SK-N-SH treated with all-trans-retinoic acid at 6 μM for 48 hours (cell line): ENCODE measurements at regions not wholly inside any gene's neighbourhood (a gene's known extent, or its start where the extent isn't known, plus 50 kb on each side); places are given as distances from the start of the nearest gene placed in this dataset.

ENCODE experiments used
- ATAC-seq: fragments of 200-7000 bp; cut with Tn5 transposase; 3 replicates; pipeline ENCODE4 v1.9.1; 2020; ENCODE audit warnings: mild to moderate bottlenecking, moderate library complexity
- ARNTL ChIP-seq: fragments of 450-650 bp; formaldehyde crosslinking; IDR thresholded peaks from 2 replicates; pipeline ENCODE4 v1.5.0; 2020; ENCODE audit warnings: low read depth, mild to moderate bottlenecking, moderate library complexity, borderline replicate concordance
- BACH2 ChIP-seq: fragments of 250-450 bp; sonication (Bioruptor Pico); IDR thresholded peaks from 2 replicates; pipeline ENCODE4 v1.9.0; 2021; ENCODE audit warnings: mild to moderate bottlenecking, borderline replicate concordance
- CSDC2 ChIP-seq: fragments of 250-450 bp; sonication (Bioruptor Pico); IDR thresholded peaks from 2 replicates; pipeline ENCODE4 v1.5.0; 2020; ENCODE audit warnings: mild to moderate bottlenecking, moderate library complexity
- ESRRG ChIP-seq: fragments of 250-450 bp; sonication (Bioruptor Pico); IDR thresholded peaks from 2 replicates; pipeline ENCODE4 v1.6.1; 2021; ENCODE audit warnings: mild to moderate bottlenecking
- GLIS3 ChIP-seq: fragments of 250-450 bp; sonication (Bioruptor Pico); IDR thresholded peaks from 2 replicates; pipeline ENCODE4 v1.5.0; 2020; ENCODE audit warnings: mild to moderate bottlenecking, moderate library complexity
- ISL1 ChIP-seq: fragments of 250-450 bp; sonication (Bioruptor Pico); IDR thresholded peaks from 2 replicates; pipeline ENCODE4 v2.1.2; 2022; ENCODE audit warnings: mild to moderate bottlenecking, moderate library complexity
- OSR1 ChIP-seq: fragments of 250-450 bp; sonication (Bioruptor Pico); IDR thresholded peaks from 2 replicates; pipeline ENCODE4 v1.8.0; 2022; ENCODE audit warnings: moderate library complexity, mild to moderate bottlenecking, inconsistent platforms
- PATZ1 ChIP-seq: fragments of 250-450 bp; sonication (Bioruptor Pico); IDR thresholded peaks from 2 replicates; pipeline ENCODE4 v1.8.0; 2020; ENCODE audit warnings: mild to moderate bottlenecking, moderate library complexity, borderline replicate concordance
- PPARA ChIP-seq: fragments of 250-450 bp; sonication (Bioruptor Pico); IDR thresholded peaks from 2 replicates; pipeline ENCODE4 v1.5.0; 2020; ENCODE audit warnings: mild to moderate bottlenecking, borderline replicate concordance
- RARB ChIP-seq: fragments of 250-450 bp; sonication (Bioruptor Pico); IDR thresholded peaks from 2 replicates; pipeline ENCODE4 v1.8.0; 2021; ENCODE audit warnings: mild to moderate bottlenecking, moderate library complexity
- SNAI2 ChIP-seq: fragments of 250-450 bp; sonication (Bioruptor Pico); IDR thresholded peaks from 2 replicates; pipeline ENCODE4 v1.5.0; 2020; ENCODE audit warnings: mild to moderate bottlenecking, moderate library complexity
- TCF4 ChIP-seq: fragments of 250-450 bp; sonication (Bioruptor Pico); IDR thresholded peaks from 2 replicates; pipeline ENCODE4 v1.8.0; 2021; ENCODE audit warnings: mild to moderate bottlenecking, moderate library complexity, borderline replicate concordance
- TOX ChIP-seq: fragments of 250-450 bp; sonication (Bioruptor Pico); IDR thresholded peaks from 2 replicates; pipeline ENCODE4 v1.8.0; 2021; ENCODE audit warnings: mild to moderate bottlenecking, moderate library complexity, borderline replicate concordance
- TSHZ2 ChIP-seq: fragments of 250-450 bp; sonication (Bioruptor Pico); IDR thresholded peaks from 2 replicates; pipeline ENCODE4 v1.5.0; 2020; ENCODE audit warnings: mild to moderate bottlenecking, moderate library complexity
- ZC3H10 ChIP-seq: fragments of 250-450 bp; sonication (Bioruptor Pico); IDR thresholded peaks from 2 replicates; pipeline ENCODE4 v1.5.1; 2021; ENCODE audit warnings: mild to moderate bottlenecking, moderate library complexity
- ZFP3 ChIP-seq: fragments of 250-450 bp; sonication (Bioruptor Pico); IDR thresholded peaks from 2 replicates; pipeline ENCODE4 v1.5.0; 2020; ENCODE audit warnings: mild to moderate bottlenecking, moderate library complexity
- ZFP30 ChIP-seq: fragments of 450-650 bp; formaldehyde crosslinking; IDR thresholded peaks from 2 replicates; pipeline ENCODE4 v1.5.0; 2022; ENCODE audit warnings: mild to moderate bottlenecking, moderate library complexity
- ZNF565 ChIP-seq: fragments of 450-650 bp; formaldehyde crosslinking; conservative IDR thresholded peaks from 2 replicates; pipeline ENCODE4 v1.5.0; 2020; ENCODE audit warnings: low read depth, mild to moderate bottlenecking, moderate library complexity
- ZNF70 ChIP-seq: fragments of 450-650 bp; formaldehyde crosslinking; IDR thresholded peaks from 2 replicates; pipeline ENCODE4 v1.5.0; 2020; ENCODE audit warnings: mild to moderate bottlenecking, moderate library complexity
- ZNF8 ChIP-seq: fragments of 450-650 bp; formaldehyde crosslinking; IDR thresholded peaks from 2 replicates; pipeline ENCODE4 v1.5.0; 2020; ENCODE audit warnings: mild to moderate bottlenecking, moderate library complexity
- TF ChIP-seq, protein P1 (sequence below): fragments of 250-450 bp; sonication (Bioruptor Pico); IDR thresholded peaks from 2 replicates; pipeline ENCODE4 v1.5.1; 2021; ENCODE audit warnings: mild to moderate bottlenecking, moderate library complexity
- TF ChIP-seq, protein P2 (sequence below): fragments of 250-450 bp; sonication (Bioruptor Pico); IDR thresholded peaks from 2 replicates; pipeline ENCODE4 v1.5.1; 2020; ENCODE audit warnings: low read depth, mild to moderate bottlenecking, moderate library complexity
- TF ChIP-seq, protein P3 (sequence below): fragments of 250-450 bp; sonication (Bioruptor Pico); IDR thresholded peaks from 2 replicates; pipeline ENCODE4 v1.8.0; 2021; ENCODE audit warnings: low read depth, mild to moderate bottlenecking, moderate library complexity, borderline replicate concordance

- ATAC-seq = no peak
- TF ChIP-seq ZC3H10 (CRISPR knock-in tag) = no peak
- TF ChIP-seq ZNF565 (CRISPR knock-in tag) = no peak
- no peak for TF ChIP-seq ESRRG (CRISPR knock-in tag)
- TF ChIP-seq, protein P1, sequence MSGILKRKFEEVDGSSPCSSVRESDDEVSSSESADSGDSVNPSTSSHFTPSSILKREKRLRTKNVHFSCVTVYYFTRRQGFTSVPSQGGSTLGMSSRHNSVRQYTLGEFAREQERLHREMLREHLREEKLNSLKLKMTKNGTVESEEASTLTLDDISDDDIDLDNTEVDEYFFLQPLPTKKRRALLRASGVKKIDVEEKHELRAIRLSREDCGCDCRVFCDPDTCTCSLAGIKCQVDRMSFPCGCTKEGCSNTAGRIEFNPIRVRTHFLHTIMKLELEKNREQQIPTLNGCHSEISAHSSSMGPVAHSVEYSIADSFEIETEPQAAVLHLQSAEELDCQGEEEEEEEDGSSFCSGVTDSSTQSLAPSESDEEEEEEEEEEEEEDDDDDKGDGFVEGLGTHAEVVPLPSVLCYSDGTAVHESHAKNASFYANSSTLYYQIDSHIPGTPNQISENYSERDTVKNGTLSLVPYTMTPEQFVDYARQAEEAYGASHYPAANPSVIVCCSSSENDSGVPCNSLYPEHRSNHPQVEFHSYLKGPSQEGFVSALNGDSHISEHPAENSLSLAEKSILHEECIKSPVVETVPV (CRISPR knock-in tag) = no peak
- no peak for TF ChIP-seq SNAI2 (CRISPR knock-in tag)
- no peak for TF ChIP-seq PATZ1 (CRISPR knock-in tag)
- TF ChIP-seq, protein P2, sequence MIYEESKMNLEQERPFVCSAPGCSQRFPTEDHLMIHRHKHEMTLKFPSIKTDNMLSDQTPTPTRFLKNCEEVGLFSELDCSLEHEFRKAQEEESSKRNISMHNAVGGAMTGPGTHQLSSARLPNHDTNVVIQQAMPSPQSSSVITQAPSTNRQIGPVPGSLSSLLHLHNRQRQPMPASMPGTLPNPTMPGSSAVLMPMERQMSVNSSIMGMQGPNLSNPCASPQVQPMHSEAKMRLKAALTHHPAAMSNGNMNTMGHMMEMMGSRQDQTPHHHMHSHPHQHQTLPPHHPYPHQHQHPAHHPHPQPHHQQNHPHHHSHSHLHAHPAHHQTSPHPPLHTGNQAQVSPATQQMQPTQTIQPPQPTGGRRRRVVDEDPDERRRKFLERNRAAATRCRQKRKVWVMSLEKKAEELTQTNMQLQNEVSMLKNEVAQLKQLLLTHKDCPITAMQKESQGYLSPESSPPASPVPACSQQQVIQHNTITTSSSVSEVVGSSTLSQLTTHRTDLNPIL (CRISPR knock-in tag) = no peak
- no peak for TF ChIP-seq BACH2 (CRISPR knock-in tag)
- TF ChIP-seq ISL1 (CRISPR knock-in tag) = no peak
- TF ChIP-seq ZFP3 (CRISPR knock-in tag) = no peak
- TF ChIP-seq, protein P3, sequence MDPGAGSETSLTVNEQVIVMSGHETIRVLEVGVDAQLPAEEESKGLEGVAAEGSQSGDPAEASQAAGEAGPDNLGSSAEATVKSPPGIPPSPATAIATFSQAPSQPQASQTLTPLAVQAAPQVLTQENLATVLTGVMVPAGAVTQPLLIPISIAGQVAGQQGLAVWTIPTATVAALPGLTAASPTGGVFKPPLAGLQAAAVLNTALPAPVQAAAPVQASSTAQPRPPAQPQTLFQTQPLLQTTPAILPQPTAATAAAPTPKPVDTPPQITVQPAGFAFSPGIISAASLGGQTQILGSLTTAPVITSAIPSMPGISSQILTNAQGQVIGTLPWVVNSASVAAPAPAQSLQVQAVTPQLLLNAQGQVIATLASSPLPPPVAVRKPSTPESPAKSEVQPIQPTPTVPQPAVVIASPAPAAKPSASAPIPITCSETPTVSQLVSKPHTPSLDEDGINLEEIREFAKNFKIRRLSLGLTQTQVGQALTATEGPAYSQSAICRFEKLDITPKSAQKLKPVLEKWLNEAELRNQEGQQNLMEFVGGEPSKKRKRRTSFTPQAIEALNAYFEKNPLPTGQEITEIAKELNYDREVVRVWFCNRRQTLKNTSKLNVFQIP = no peak
- no peak for TF ChIP-seq ZNF70
- TF ChIP-seq GLIS3 (CRISPR knock-in tag) = no peak
- TF ChIP-seq CSDC2 (CRISPR knock-in tag) = no peak
- no peak for TF ChIP-seq TCF4 (CRISPR knock-in tag)
These were observed 227.1 kb upstream of the DDHD1 start for GRCh38 chr14:53380052-53380866.

DNA sequence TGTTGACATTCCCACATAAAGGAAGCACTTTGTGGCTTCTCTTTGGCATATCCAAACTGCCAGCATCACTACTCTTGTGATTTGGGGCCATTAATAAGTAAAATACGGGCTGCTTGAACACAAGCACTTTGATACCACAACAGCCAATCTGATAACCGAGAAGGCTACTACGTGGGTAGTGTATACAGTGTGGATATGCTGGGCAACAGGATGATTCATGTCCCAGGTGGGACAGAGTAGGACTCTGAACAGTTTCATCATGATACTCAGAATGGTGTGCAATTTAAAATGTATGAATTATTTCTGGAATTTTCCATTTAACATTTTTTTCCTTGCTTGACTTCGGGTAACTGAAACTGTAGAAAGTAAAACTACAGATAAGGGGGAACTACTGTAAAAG lies 225.0 kb upstream of the DDHD1 start:
- ATAC-seq = no peak
- TF ChIP-seq, protein P1 (CRISPR knock-in tag) = no peak
- no peak for TF ChIP-seq SNAI2 (CRISPR knock-in tag)
- TF ChIP-seq GLIS3 (CRISPR knock-in tag) = no peak
- no peak for TF ChIP-seq BACH2 (CRISPR knock-in tag)
- no peak for TF ChIP-seq PATZ1 (CRISPR knock-in tag)
- no peak for TF ChIP-seq OSR1
- no peak for TF ChIP-seq ESRRG (CRISPR knock-in tag)
- TF ChIP-seq CSDC2 (CRISPR knock-in tag) = no peak
- TF ChIP-seq TSHZ2 = no peak
- TF ChIP-seq ARNTL = no peak
- TF ChIP-seq ZC3H10 (CRISPR knock-in tag) = no peak
- no peak for TF ChIP-seq ZNF8 (CRISPR knock-in tag)
- TF ChIP-seq PPARA (CRISPR knock-in tag) = no peak
- no peak for TF ChIP-seq TOX (CRISPR knock-in tag)
- no peak for TF ChIP-seq ZFP30 (CRISPR knock-in tag)
- TF ChIP-seq TCF4 (CRISPR knock-in tag) = no peak
- no peak for TF ChIP-seq RARB
- TF ChIP-seq, protein P2 (CRISPR knock-in tag) = no peak
- no peak for TF ChIP-seq ISL1 (CRISPR knock-in tag)
- TF ChIP-seq ZNF565 (CRISPR knock-in tag) = no peak
